OCI-LY7 (cell line): ENCODE measurements at regions not wholly inside any gene's neighbourhood (a gene's known extent, or its start where the extent isn't known, plus 50 kb on each side); places are given as distances from the start of the nearest gene placed in this dataset.
"Not testable (repeated sequence)": the region's sequence is repeated elsewhere in the genome, so short reads cannot be mapped to it uniquely, and the experiment has no call there.

Source experiments
- EZH2phosphoT487 ChIP-seq: fragments of 200-600 bp; sonication (generic); IDR thresholded peaks from 2 replicates; pipeline ENCODE4 v1.6.1; 2018; ENCODE audit warnings: low read depth, borderline replicate concordance, mild to moderate bottlenecking, mixed run types, antibody characterized with exemption, low read length, moderate library complexity, mixed read lengths
- TF ChIP-seq, protein P1 (sequence below): fragments of 200-600 bp; sonication (generic); conservative IDR thresholded peaks from 2 replicates; pipeline ENCODE4 v1.5.1; 2014; ENCODE audit warnings: mild to moderate bottlenecking, antibody characterized with exemption, low read length, moderate library complexity, mixed read lengths

GRCh38 chr17:45600052-45601012 lies 109.8 kb upstream of the PLEKHM1 start:
- TF ChIP-seq, protein P1, sequence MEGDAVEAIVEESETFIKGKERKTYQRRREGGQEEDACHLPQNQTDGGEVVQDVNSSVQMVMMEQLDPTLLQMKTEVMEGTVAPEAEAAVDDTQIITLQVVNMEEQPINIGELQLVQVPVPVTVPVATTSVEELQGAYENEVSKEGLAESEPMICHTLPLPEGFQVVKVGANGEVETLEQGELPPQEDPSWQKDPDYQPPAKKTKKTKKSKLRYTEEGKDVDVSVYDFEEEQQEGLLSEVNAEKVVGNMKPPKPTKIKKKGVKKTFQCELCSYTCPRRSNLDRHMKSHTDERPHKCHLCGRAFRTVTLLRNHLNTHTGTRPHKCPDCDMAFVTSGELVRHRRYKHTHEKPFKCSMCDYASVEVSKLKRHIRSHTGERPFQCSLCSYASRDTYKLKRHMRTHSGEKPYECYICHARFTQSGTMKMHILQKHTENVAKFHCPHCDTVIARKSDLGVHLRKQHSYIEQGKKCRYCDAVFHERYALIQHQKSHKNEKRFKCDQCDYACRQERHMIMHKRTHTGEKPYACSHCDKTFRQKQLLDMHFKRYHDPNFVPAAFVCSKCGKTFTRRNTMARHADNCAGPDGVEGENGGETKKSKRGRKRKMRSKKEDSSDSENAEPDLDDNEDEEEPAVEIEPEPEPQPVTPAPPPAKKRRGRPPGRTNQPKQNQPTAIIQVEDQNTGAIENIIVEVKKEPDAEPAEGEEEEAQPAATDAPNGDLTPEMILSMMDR = not testable (repeated sequence)
- not testable (repeated sequence) for TF ChIP-seq EZH2phosphoT487
